ENCODE measurements at regions not wholly inside any gene's neighbourhood (a gene's known extent, or its start where the extent isn't known, plus 50 kb on each side); places are given as distances from the start of the nearest gene placed in this dataset.
"Not testable (repeated sequence)": the region's sequence is repeated elsewhere in the genome, so short reads cannot be mapped to it uniquely, and the experiment has no call there.

- TF ChIP-seq ZNF565 (CRISPR knock-in tag; conservative IDR thresholded peaks at IDR 0.05; ENCODE audit: low read depth): no peak
- no peak for TF ChIP-seq ZC3H10 (CRISPR knock-in tag; IDR thresholded peaks at IDR 0.05)
- no peak for TF ChIP-seq CREB5 (CRISPR knock-in tag; IDR thresholded peaks at IDR 0.05; ENCODE audit: low read depth)
- TF ChIP-seq PATZ1 (CRISPR knock-in tag; IDR thresholded peaks at IDR 0.05; ENCODE audit: borderline replicate concordance): no peak
- TF ChIP-seq ZNF8 (CRISPR knock-in tag; IDR thresholded peaks at IDR 0.05): no peak
- no peak for TF ChIP-seq BACH2 (CRISPR knock-in tag; IDR thresholded peaks at IDR 0.05; ENCODE audit: borderline replicate concordance)
- TF ChIP-seq ZNF70 (CRISPR knock-in tag; IDR thresholded peaks at IDR 0.05): no peak
- TF ChIP-seq ISL1 (CRISPR knock-in tag; IDR thresholded peaks at IDR 0.05): no peak
- TF ChIP-seq ZFP3 (CRISPR knock-in tag; IDR thresholded peaks at IDR 0.05): no peak
- no peak for TF ChIP-seq POU6F1 (CRISPR knock-in tag; IDR thresholded peaks at IDR 0.05; ENCODE audit: borderline replicate concordance, low read depth)
- TF ChIP-seq CSDC2 (CRISPR knock-in tag; IDR thresholded peaks at IDR 0.05): no peak
- ATAC-seq: no peak
Measured at GRCh38 chr3:156059950-156060501, 60.4 kb upstream of the KCNAB1 start.

- ATAC-seq: not testable (repeated sequence)
Measured at GRCh38 chr3:156068151-156068550, 52.2 kb upstream of the KCNAB1 start.

- no peak for ATAC-seq
- TF ChIP-seq RARB (CRISPR knock-in tag; IDR thresholded peaks at IDR 0.05) (no peak), ZNF70 (CRISPR knock-in tag; IDR thresholded peaks at IDR 0.05) (no peak), ZNF8 (CRISPR knock-in tag; IDR thresholded peaks at IDR 0.05) (no peak), PATZ1 (CRISPR knock-in tag; IDR thresholded peaks at IDR 0.05; ENCODE audit: borderline replicate concordance) (no peak), ZNF565 (CRISPR knock-in tag; conservative IDR thresholded peaks at IDR 0.05; ENCODE audit: low read depth) (no peak), CSDC2 (CRISPR knock-in tag; IDR thresholded peaks at IDR 0.05) (no peak), PPARA (CRISPR knock-in tag; IDR thresholded peaks at IDR 0.05; ENCODE audit: borderline replicate concordance) (no peak), ZC3H10 (CRISPR knock-in tag; IDR thresholded peaks at IDR 0.05) (no peak), POU6F1 (CRISPR knock-in tag; IDR thresholded peaks at IDR 0.05; ENCODE audit: borderline replicate concordance, low read depth) (no peak), CREB5 (CRISPR knock-in tag; IDR thresholded peaks at IDR 0.05; ENCODE audit: low read depth) (no peak), ARNTL (CRISPR knock-in tag; IDR thresholded peaks at IDR 0.05; ENCODE audit: borderline replicate concordance, low read depth) (no peak), ISL1 (CRISPR knock-in tag; IDR thresholded peaks at IDR 0.05) (no peak), TOX (CRISPR knock-in tag; IDR thresholded peaks at IDR 0.05; ENCODE audit: borderline replicate concordance) (no peak), ESRRG (CRISPR knock-in tag; IDR thresholded peaks at IDR 0.05) (no peak), ZFP30 (CRISPR knock-in tag; IDR thresholded peaks at IDR 0.05) (no peak), TSHZ2 (CRISPR knock-in tag; IDR thresholded peaks at IDR 0.05) (no peak), GLIS3 (CRISPR knock-in tag; IDR thresholded peaks at IDR 0.05) (no peak)
Measured at GRCh38 chr3:156070028-156070427, 50.4 kb upstream of the KCNAB1 start.

Data from SK-N-SH treated with all-trans-retinoic acid at 6 μM for 48 hours (cell line).